PC-9 (cell line): ENCODE measurements at regions not wholly inside any gene's neighbourhood (a gene's known extent, or its start where the extent isn't known, plus 50 kb on each side); places are given as distances from the start of the nearest gene placed in this dataset.

Source experiments
- BruUV-seq: library from RNA; stranded (reverse); fragments of 400-500 nt; replicated peaks from 2 replicates; lab custom pipeline; 2021; lab: Mats Ljungman, UMichigan
- CTCF ChIA-PET: fragments of 300-600 bp; sonication (Branson Sonifier 250); formaldehyde crosslinking; loops from one replicate; lab custom pipeline; 2022; ENCODE audit warnings: antibody characterized with exemption; lab: Charles Lee
- POLR2A ChIA-PET: fragments of 300-600 bp; sonication (Branson Sonifier 250); formaldehyde crosslinking; loops from one replicate; lab custom pipeline; 2022; ENCODE audit warnings: antibody characterized with exemption; ENCODE audit not compliant: unreplicated experiment; lab: Charles Lee
- DNase-seq, 2 experiments: peaks; one replicate each; pipeline versions ENCODE4 v3.0.0 to v3.0.0-alpha.2; 2015 to 2022; ENCODE audit warnings: mixed read lengths in 1 of 2
- H2AFZ ChIP-seq: fragments of 200-600 bp; sonication (generic); 2 replicates; pipeline ENCODE4 v1.8.1; 2017; ENCODE audit warnings: antibody characterized with exemption
- H3F3A ChIP-seq: fragments of 200-600 bp; sonication (generic); 2 replicates; pipeline ENCODE4 v1.8.1; 2017; ENCODE audit warnings: antibody characterized with exemption, mild to moderate bottlenecking, low read depth; ENCODE audit not compliant: insufficient read depth
- H3K27ac ChIP-seq: fragments of 200-600 bp; sonication (generic); 2 replicates; pipeline ENCODE4 v1.6.1; 2016; ENCODE audit warnings: mixed run types
- H3K27me3 ChIP-seq: fragments of 200-600 bp; sonication (generic); 2 replicates; pipeline ENCODE4 v1.6.1; 2016; ENCODE audit warnings: low read depth, mixed run types; ENCODE audit not compliant: insufficient read depth
- H3K36me3 ChIP-seq: fragments of 200-600 bp; sonication (generic); 2 replicates; pipeline ENCODE4 v1.6.1; 2016; ENCODE audit warnings: low read depth, mixed run types
- H3K4me1 ChIP-seq: fragments of 200-600 bp; sonication (generic); replicated peaks from 2 replicates; pipeline ENCODE4 v1.6.1; 2016; ENCODE audit warnings: mixed run types; ENCODE audit not compliant: insufficient read depth
- H3K4me2 ChIP-seq: fragments of 200-600 bp; sonication (generic); 2 replicates; pipeline ENCODE4 v1.6.1; 2017; ENCODE audit warnings: mixed run types
- H3K4me3 ChIP-seq: fragments of 200-600 bp; sonication (generic); 2 replicates; pipeline ENCODE4 v1.6.1; 2016; ENCODE audit warnings: mixed run types
- H3K79me2 ChIP-seq: fragments of 200-600 bp; sonication (generic); 2 replicates; pipeline ENCODE4 v1.6.1; 2017; ENCODE audit warnings: low read depth, mixed run types
- H3K9me2 ChIP-seq: fragments of 200-600 bp; sonication (generic); 2 replicates; pipeline ENCODE4 v1.8.1; 2017; ENCODE audit warnings: mild to moderate bottlenecking; ENCODE audit not compliant: insufficient read depth
- H3K9me3 ChIP-seq: fragments of 200-600 bp; sonication (generic); 2 replicates; pipeline ENCODE4 v1.8.1; 2016; ENCODE audit warnings: low read depth; ENCODE audit not compliant: insufficient read depth
- H4K20me1 ChIP-seq: fragments of 200-600 bp; sonication (generic); 2 replicates; pipeline ENCODE4 v1.8.1; 2017; ENCODE audit not compliant: insufficient read depth
- CTCF ChIP-seq: fragments of 200-600 bp; sonication (generic); conservative IDR thresholded peaks from 2 replicates; pipeline ENCODE4 v1.6.1; 2017; ENCODE audit warnings: mixed run types, antibody characterized with exemption, mild to moderate bottlenecking, moderate library complexity
- EZH2 ChIP-seq: fragments of 200-600 bp; sonication (generic); IDR thresholded peaks from 2 replicates; pipeline ENCODE4 v1.8.0; 2017; ENCODE audit warnings: antibody characterized with exemption, low read depth
- intact Hi-C: fragments of 100-400 bp; cut with micrococcal nuclease; formaldehyde crosslinking; loops from one replicate; pipeline ENCODE4 v1.10.0; 2022; ENCODE audit not compliant: unreplicated experiment

DNA sequence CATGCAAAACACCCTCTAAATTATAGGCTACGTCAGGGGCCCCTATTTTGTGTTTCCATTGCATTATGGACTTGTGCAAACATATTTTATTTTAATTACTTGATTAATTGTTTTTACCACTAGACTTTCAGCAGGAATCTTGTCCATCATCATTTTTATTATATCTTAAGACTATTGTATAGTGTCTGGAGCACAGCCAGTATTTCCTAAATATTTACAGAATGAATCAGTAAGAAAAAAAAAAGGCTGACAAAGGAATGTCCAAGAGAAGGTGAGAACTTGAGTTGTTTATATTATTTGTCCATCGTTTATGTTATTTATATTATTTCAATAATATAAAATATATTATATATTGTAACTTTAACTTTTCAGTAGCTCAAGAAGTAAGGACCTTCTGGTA is 664.7 kb downstream of the SLC6A15 start:
- intact Hi-C loops, result no loop called here
- Histone ChIP-seq H2AFZ (no peak overlapping the region), H3K9me3 (no peaks in the 10 kb centered on the region), H3K9me2 (0 out of 2 replicates have a peak, but pooled peaks cover 3% of the 10 kb centered on the region), H3K4me3 (no peak overlapping the region), H3K79me2 (no peaks in the 10 kb centered on the region), H4K20me1 (no peaks in the 10 kb centered on the region), H3F3A (no peaks in the 10 kb centered on the region), H3K36me3 (no peaks in the 10 kb centered on the region), H3K27ac (no peak overlapping the region), H3K4me1 (no peaks in the 10 kb centered on the region), H3K4me2 (no peak overlapping the region), H3K27me3 (no peaks in the 10 kb centered on the region)
- no peak for DNase-seq
- CTCF ChIA-PET, result no interaction called here
- no TSS peak for BruUV-seq
- TF ChIP-seq CTCF, result no peak
- TF ChIP-seq EZH2, result no peak
- POLR2A ChIA-PET, result no interaction called here

DNA sequence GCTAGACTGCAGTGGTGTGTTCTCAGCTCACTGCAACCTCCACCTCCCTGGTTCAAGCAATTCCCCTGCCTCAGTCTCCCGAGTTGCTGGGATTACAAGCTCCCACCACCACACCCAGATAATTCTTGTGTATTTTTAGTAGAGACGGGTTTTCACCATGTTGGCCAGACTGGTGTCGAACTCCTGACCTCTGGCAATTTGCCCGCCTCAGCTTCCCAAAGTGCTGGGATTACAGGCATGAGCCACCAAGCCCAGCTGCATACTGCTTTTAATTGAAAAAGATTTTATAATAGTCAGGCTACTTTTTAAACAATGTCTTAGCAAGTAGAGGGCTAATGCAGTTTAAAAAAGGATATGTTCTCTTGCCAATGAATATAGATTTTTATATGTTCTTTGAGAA is 668.9 kb downstream of the SLC6A15 start:
- no peaks in the 10 kb centered on the region for H3K27me3 ChIP-seq
- H3K9me3 ChIP-seq, result no peaks in the 10 kb centered on the region
- CTCF ChIA-PET, result no interaction called here
- POLR2A ChIA-PET, result no interaction called here
- H3K4me1 ChIP-seq, result no peaks in the 10 kb centered on the region
- no peak overlapping the region for H3K4me2 ChIP-seq
- DNase-seq, result no peak
- no peaks in the 10 kb centered on the region for H3K79me2 ChIP-seq
- H3K27ac ChIP-seq, result no peak overlapping the region
- H2AFZ ChIP-seq, result no peak overlapping the region
- no peaks in the 10 kb centered on the region for H4K20me1 ChIP-seq
- intact Hi-C loops, result no loop called here
- H3K36me3 ChIP-seq, result no peaks in the 10 kb centered on the region
- H3K4me3 ChIP-seq, result no peak overlapping the region
- BruUV-seq, result no TSS peak
- TF ChIP-seq CTCF (no peak), EZH2 (no peak)
- no peaks in the 10 kb centered on the region for H3F3A ChIP-seq
- 0 out of 2 replicates have a peak, but pooled peaks cover 3% of the 10 kb centered on the region for H3K9me2 ChIP-seq

- no TSS peak for BruUV-seq
- CTCF ChIA-PET, result no interaction called here
- TF ChIP-seq EZH2 (no peak), CTCF (no peak)
Measured at GRCh38 chr12:84222841-84223240, 689.8 kb downstream of the SLC6A15 start.

More at GRCh38 chr12:84222841-84223240, 689.8 kb downstream of the SLC6A15 start:
- no peak overlapping the region for H3K4me3 ChIP-seq
- intact Hi-C loops, result no loop called here
- no peak overlapping the region for H3K4me2 ChIP-seq
- H4K20me1 ChIP-seq, result no peaks in the 10 kb centered on the region
- no peaks in the 10 kb centered on the region for H3K9me3 ChIP-seq
- no peak overlapping the region for H2AFZ ChIP-seq
- H3K27me3 ChIP-seq, result no peaks in the 10 kb centered on the region
- no peaks in the 10 kb centered on the region for H3F3A ChIP-seq
- H3K36me3 ChIP-seq, result no peaks in the 10 kb centered on the region
- H3K27ac ChIP-seq, result no peak overlapping the region
- no peaks in the 10 kb centered on the region for H3K4me1 ChIP-seq
- DNase-seq, result no peak
- no peaks in the 10 kb centered on the region for H3K9me2 ChIP-seq
- no peaks in the 10 kb centered on the region for H3K79me2 ChIP-seq
- POLR2A ChIA-PET, result no interaction called here
